ENCODE measurements at regions not wholly inside any gene's neighbourhood (a gene's known extent, or its start where the extent isn't known, plus 50 kb on each side); places are given as distances from the start of the nearest gene placed in this dataset.

DNA sequence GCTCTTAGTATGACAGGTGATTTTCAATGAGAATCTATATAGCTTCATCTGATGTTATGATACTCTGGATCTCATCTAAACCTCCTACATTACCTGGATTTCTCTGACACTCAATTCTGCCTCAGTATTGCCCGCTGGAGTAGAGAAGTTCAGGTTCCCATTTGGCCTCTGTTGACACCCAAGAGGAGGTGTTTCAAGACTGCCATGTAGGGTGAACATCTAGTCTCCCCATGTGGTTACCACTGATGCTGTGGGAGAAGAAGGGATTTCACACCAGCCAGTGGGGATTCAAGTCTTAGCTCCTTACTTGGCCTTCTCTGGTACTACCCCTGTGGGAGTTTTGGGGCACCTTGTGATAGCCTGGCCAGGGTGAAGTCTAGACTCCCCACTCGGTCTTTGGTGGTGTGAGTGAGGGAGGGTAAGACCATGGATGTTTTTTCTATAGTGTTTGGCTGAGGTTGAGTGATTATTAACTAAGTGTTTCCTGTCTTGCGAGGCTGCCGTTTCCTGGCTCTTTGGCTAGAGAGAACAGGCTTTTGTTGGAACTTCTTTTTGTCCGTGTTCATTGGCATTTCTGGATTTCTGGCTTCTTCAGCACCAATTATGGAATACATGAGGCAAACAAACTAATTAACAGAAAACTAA, 90.7 kb downstream of the RHOU start (continued):
- TF ChIP-seq THYN1 (CRISPR knock-in tag; IDR thresholded peaks at IDR 0.05; ENCODE audit: borderline replicate concordance, low read depth) (0 out of 2 replicates have a peak, but pooled peaks have one; percentile 68), REXO4 (CRISPR knock-in tag; IDR thresholded peaks at IDR 0.05; ENCODE audit: borderline replicate concordance) (no peak), YY1 (IDR thresholded peaks at IDR 0.05; ENCODE audit: insufficient read depth, insufficient replicate concordance, low read depth, low read length) (no peak), ZNF10 (CRISPR knock-in tag; IDR thresholded peaks at IDR 0.05; ENCODE audit: borderline replicate concordance, low read depth) (no peak), GABPA (IDR thresholded peaks at IDR 0.05; ENCODE audit: low read depth, low read length) (no peak), GABPA (CRISPR knock-in tag; IDR thresholded peaks at IDR 0.05; ENCODE audit: low read depth) (peak; percentile 72), GATAD2A (CRISPR knock-in tag; IDR thresholded peaks at IDR 0.05) (peak; percentile 57; the same call in 1 of the 2 replicates), ATF1 (CRISPR knock-in tag; IDR thresholded peaks at IDR 0.05) (peak; percentile 7; the same call in 1 of the 2 replicates), RBFOX2 (IDR thresholded peaks at IDR 0.05; ENCODE audit: low read depth, low read length) (0 out of 2 replicates have a peak, but pooled peaks have one; percentile 29), ATRX (CRISPR knock-in tag; IDR thresholded peaks at IDR 0.05; ENCODE audit: borderline replicate concordance) (no peak), HMG20A (CRISPR knock-in tag; IDR thresholded peaks at IDR 0.05; ENCODE audit: borderline replicate concordance) (peak; percentile 35; the same call in 1 of the 2 replicates), FOXP1 (IDR thresholded peaks at IDR 0.05) (no peak), FOXP1 (CRISPR knock-in tag; IDR thresholded peaks at IDR 0.05) (0 out of 2 replicates have a peak, but pooled peaks have one; percentile 8), ZMYM4 (CRISPR knock-in tag; IDR thresholded peaks at IDR 0.05) (peak; percentile 29; the same call in 1 of the 2 replicates), SIX1 (CRISPR knock-in tag; IDR thresholded peaks at IDR 0.05; ENCODE audit: borderline replicate concordance) (no peak), ZNF629 (CRISPR knock-in tag; conservative IDR thresholded peaks at IDR 0.05) (peak; percentile 66), SMAD9 (CRISPR knock-in tag; IDR thresholded peaks at IDR 0.05) (no peak), ISL2 (CRISPR knock-in tag; IDR thresholded peaks at IDR 0.05) (no peak), ZNF232 (CRISPR knock-in tag; IDR thresholded peaks at IDR 0.05; ENCODE audit: borderline replicate concordance) (no peak), MED1 (CRISPR knock-in tag; IDR thresholded peaks at IDR 0.05) (peak; percentile 65), ZNF235 (CRISPR knock-in tag; IDR thresholded peaks at IDR 0.05; ENCODE audit: borderline replicate concordance) (no peak)
- TF ChIP-seq, protein P1, sequence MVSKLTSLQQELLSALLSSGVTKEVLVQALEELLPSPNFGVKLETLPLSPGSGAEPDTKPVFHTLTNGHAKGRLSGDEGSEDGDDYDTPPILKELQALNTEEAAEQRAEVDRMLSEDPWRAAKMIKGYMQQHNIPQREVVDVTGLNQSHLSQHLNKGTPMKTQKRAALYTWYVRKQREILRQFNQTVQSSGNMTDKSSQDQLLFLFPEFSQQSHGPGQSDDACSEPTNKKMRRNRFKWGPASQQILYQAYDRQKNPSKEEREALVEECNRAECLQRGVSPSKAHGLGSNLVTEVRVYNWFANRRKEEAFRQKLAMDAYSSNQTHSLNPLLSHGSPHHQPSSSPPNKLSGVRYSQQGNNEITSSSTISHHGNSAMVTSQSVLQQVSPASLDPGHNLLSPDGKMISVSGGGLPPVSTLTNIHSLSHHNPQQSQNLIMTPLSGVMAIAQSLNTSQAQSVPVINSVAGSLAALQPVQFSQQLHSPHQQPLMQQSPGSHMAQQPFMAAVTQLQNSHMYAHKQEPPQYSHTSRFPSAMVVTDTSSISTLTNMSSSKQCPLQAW (CRISPR knock-in tag; IDR thresholded peaks at IDR 0.05): peak; percentile 89
- TF ChIP-seq, protein P2, sequence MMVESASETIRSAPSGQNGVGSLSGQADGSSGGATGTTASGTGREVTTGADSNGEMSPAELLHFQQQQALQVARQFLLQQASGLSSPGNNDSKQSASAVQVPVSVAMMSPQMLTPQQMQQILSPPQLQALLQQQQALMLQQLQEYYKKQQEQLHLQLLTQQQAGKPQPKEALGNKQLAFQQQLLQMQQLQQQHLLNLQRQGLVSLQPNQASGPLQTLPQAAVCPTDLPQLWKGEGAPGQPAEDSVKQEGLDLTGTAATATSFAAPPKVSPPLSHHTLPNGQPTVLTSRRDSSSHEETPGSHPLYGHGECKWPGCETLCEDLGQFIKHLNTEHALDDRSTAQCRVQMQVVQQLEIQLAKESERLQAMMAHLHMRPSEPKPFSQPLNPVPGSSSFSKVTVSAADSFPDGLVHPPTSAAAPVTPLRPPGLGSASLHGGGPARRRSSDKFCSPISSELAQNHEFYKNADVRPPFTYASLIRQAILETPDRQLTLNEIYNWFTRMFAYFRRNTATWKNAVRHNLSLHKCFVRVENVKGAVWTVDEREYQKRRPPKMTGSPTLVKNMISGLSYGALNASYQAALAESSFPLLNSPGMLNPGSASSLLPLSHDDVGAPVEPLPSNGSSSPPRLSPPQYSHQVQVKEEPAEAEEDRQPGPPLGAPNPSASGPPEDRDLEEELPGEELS (CRISPR knock-in tag; IDR thresholded peaks at IDR 0.05): peak; percentile 36; the same call in 1 of the 2 replicates
- TF ChIP-seq, protein P3, sequence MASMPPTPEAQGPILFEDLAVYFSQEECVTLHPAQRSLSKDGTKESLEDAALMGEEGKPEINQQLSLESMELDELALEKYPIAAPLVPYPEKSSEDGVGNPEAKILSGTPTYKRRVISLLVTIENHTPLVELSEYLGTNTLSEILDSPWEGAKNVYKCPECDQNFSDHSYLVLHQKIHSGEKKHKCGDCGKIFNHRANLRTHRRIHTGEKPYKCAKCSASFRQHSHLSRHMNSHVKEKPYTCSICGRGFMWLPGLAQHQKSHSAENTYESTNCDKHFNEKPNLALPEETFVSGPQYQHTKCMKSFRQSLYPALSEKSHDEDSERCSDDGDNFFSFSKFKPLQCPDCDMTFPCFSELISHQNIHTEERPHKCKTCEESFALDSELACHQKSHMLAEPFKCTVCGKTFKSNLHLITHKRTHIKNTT (CRISPR knock-in tag; IDR thresholded peaks at IDR 0.05): no peak
- TF ChIP-seq, protein P4, sequence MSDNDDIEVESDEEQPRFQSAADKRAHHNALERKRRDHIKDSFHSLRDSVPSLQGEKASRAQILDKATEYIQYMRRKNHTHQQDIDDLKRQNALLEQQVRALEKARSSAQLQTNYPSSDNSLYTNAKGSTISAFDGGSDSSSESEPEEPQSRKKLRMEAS (IDR thresholded peaks at IDR 0.05): no peak
- TF ChIP-seq, protein P5, sequence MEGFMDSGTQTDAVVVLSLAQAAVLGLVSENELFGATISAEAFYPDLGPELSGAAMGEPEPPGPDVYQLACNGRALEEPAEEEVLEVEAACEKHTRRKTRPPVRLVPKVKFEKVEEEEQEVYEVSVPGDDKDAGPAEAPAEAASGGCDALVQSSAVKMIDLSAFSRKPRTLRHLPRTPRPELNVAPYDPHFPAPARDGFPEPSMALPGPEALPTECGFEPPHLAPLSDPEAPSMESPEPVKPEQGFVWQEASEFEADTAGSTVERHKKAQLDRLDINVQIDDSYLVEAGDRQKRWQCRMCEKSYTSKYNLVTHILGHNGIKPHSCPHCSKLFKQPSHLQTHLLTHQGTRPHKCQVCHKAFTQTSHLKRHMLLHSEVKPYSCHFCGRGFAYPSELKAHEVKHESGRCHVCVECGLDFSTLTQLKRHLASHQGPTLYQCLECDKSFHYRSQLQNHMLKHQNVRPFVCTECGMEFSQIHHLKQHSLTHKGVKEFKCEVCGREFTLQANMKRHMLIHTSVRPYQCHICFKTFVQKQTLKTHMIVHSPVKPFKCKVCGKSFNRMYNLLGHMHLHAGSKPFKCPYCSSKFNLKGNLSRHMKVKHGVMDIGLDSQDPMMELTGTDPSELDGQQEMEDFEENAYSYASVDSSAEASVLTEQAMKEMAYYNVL (CRISPR knock-in tag; IDR thresholded peaks at IDR 0.05; ENCODE audit: borderline replicate concordance): peak; percentile 31; the same call in 1 of the 2 replicates

Data from HepG2 (cell line).